Osteoblast (primary cell): ENCODE measurements at regions not wholly inside any gene's neighbourhood (a gene's known extent, or its start where the extent isn't known, plus 50 kb on each side); places are given as distances from the start of the nearest gene placed in this dataset.

Experiments
- DNase-seq: peaks from one replicate; pipeline ENCODE4 v3.0.0; 2011; ENCODE audit warnings: low spot score, mixed read lengths; ENCODE audit not compliant: insufficient read length; ENCODE audit errors: missing footprints
- H2AFZ ChIP-seq: 2 replicates; pipeline ENCODE4 v1.6.0; 2011; ENCODE audit warnings: mild to moderate bottlenecking, low read length
- H3K27ac ChIP-seq: 2 replicates; pipeline ENCODE4 v1.5.1; 2011; ENCODE audit warnings: mild to moderate bottlenecking, low read depth, low read length, moderate library complexity
- H3K27me3 ChIP-seq: 2 replicates; pipeline ENCODE4 v1.6.0; 2012; ENCODE audit warnings: mild to moderate bottlenecking, control low read depth, inconsistent platforms, low read length, moderate library complexity; ENCODE audit not compliant: insufficient read depth
- H3K36me3 ChIP-seq: 2 replicates; pipeline ENCODE4 v1.5.1; 2011; ENCODE audit warnings: mild to moderate bottlenecking, low read length, control low read depth, moderate library complexity; ENCODE audit not compliant: insufficient read depth
- H3K4me1 ChIP-seq: 2 replicates; pipeline ENCODE4 v1.5.1; 2011; ENCODE audit warnings: mild to moderate bottlenecking, low read length, control low read depth, moderate library complexity; ENCODE audit not compliant: insufficient read depth
- H3K4me2 ChIP-seq: 2 replicates; pipeline ENCODE4 v1.6.0; 2011; ENCODE audit warnings: mild to moderate bottlenecking, low read length; ENCODE audit not compliant: insufficient read depth
- H3K4me3 ChIP-seq: fragments of 200-600 bp; sonication (generic); 3 replicates; pipeline ENCODE4 v1.5.1; 2012; ENCODE audit warnings: mild to moderate bottlenecking, low read length, inconsistent platforms; ENCODE audit not compliant: insufficient read depth
- H3K79me2 ChIP-seq: 2 replicates; pipeline ENCODE4 v1.6.0; 2012; ENCODE audit warnings: mild to moderate bottlenecking, low read length, control low read depth, inconsistent platforms; ENCODE audit not compliant: insufficient read depth
- H3K9me3 ChIP-seq: 2 replicates; pipeline ENCODE4 v1.5.1; 2011; ENCODE audit warnings: low read depth, low read length, control low read depth
- H4K20me1 ChIP-seq: 2 replicates; pipeline ENCODE4 v1.6.0; 2012; ENCODE audit warnings: mild to moderate bottlenecking, low read length, control low read depth; ENCODE audit not compliant: insufficient read depth
- TF ChIP-seq, protein P1 (sequence below): IDR thresholded peaks from 2 replicates; pipeline ENCODE4 v1.5.1; 2011; ENCODE audit warnings: mild to moderate bottlenecking, low read depth, low read length, moderate library complexity; ENCODE audit errors: extremely low read depth

GRCh38 chr6:10101551-10102252 lies 313.2 kb downstream of the TFAP2A start:
- TF ChIP-seq, protein P1, sequence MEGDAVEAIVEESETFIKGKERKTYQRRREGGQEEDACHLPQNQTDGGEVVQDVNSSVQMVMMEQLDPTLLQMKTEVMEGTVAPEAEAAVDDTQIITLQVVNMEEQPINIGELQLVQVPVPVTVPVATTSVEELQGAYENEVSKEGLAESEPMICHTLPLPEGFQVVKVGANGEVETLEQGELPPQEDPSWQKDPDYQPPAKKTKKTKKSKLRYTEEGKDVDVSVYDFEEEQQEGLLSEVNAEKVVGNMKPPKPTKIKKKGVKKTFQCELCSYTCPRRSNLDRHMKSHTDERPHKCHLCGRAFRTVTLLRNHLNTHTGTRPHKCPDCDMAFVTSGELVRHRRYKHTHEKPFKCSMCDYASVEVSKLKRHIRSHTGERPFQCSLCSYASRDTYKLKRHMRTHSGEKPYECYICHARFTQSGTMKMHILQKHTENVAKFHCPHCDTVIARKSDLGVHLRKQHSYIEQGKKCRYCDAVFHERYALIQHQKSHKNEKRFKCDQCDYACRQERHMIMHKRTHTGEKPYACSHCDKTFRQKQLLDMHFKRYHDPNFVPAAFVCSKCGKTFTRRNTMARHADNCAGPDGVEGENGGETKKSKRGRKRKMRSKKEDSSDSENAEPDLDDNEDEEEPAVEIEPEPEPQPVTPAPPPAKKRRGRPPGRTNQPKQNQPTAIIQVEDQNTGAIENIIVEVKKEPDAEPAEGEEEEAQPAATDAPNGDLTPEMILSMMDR: no peak

GRCh38 chr6:10099529-10100140 lies 315.2 kb downstream of the TFAP2A start:
- no peaks in the 10 kb centered on the region for H3K36me3 ChIP-seq
- no peaks in the 10 kb centered on the region for H3K79me2 ChIP-seq
- H3K4me3 ChIP-seq: no peak overlapping the region
- H3K4me1 ChIP-seq: no peaks in the 10 kb centered on the region
- H2AFZ ChIP-seq: no peak overlapping the region
- no peaks in the 10 kb centered on the region for H3K27me3 ChIP-seq
- H3K27ac ChIP-seq: no peak overlapping the region
- TF ChIP-seq, protein P1: no peak
- no peak overlapping the region for H3K4me2 ChIP-seq
- H4K20me1 ChIP-seq: no peaks in the 10 kb centered on the region
- DNase-seq: no peak
- H3K9me3 ChIP-seq: peaks cover 4% of the 10 kb centered on the region

More at GRCh38 chr6:10101551-10102252, 313.2 kb downstream of the TFAP2A start:
- DNase-seq: no peak
- no peaks in the 10 kb centered on the region for H3K79me2 ChIP-seq
- no peaks in the 10 kb centered on the region for H3K9me3 ChIP-seq
- H3K36me3 ChIP-seq: no peaks in the 10 kb centered on the region
- H3K27ac ChIP-seq: no peak overlapping the region
- H3K4me1 ChIP-seq: no peaks in the 10 kb centered on the region
- no peaks in the 10 kb centered on the region for H3K27me3 ChIP-seq
- no peak overlapping the region for H3K4me2 ChIP-seq
- no peaks in the 10 kb centered on the region for H4K20me1 ChIP-seq
- no peak overlapping the region for H3K4me3 ChIP-seq
- H2AFZ ChIP-seq: no peak overlapping the region

DNA sequence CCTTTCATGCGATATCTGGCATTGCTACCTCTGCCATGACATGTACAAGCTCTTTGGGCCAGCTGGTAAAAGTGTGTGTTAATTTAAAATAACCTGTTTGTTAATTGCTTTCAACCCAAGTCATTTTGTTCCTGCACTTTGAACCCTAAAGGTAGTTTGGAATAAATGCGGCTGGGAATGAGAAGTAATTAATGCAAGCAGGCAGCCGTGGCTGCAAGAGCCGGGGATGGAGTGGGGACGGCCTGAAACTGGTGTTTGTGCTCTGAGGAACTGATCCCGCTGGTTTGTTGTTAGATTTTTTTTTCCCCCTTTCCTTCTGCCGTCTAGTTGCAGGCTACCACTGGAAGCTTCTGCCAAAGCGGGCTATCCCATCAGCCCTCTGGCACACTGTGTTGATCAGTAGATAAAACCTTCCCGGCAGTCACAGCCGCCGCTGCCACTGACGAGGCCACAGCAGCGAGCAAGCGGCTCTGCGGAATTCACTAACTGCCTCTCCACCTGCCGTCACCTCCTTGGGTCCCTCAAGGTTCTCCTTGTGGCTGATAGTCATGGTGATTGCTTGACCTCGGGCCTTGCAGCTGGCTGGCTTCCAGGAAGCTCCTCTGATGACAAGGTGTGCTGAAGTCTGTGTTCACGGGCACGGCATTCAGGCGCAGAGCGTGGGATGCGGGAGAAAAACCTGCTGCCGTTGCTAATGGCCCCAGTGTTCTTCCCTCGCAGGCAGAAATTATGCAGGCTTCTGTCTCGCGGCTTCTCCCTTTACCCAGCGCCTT lies 315.9 kb downstream of the TFAP2A start:
- no peak overlapping the region for H3K27ac ChIP-seq
- H4K20me1 ChIP-seq: no peaks in the 10 kb centered on the region
- no peaks in the 10 kb centered on the region for H3K4me1 ChIP-seq
- H3K4me2 ChIP-seq: no peak overlapping the region
- H3K4me3 ChIP-seq: no peak overlapping the region
- H3K79me2 ChIP-seq: no peaks in the 10 kb centered on the region
- no peaks in the 10 kb centered on the region for H3K27me3 ChIP-seq
- no peaks in the 10 kb centered on the region for H3K36me3 ChIP-seq
- TF ChIP-seq, protein P1: no peak
- DNase-seq: no peak
- H2AFZ ChIP-seq: no peak overlapping the region
- H3K9me3 ChIP-seq: peaks cover 4% of the 10 kb centered on the region

DNA sequence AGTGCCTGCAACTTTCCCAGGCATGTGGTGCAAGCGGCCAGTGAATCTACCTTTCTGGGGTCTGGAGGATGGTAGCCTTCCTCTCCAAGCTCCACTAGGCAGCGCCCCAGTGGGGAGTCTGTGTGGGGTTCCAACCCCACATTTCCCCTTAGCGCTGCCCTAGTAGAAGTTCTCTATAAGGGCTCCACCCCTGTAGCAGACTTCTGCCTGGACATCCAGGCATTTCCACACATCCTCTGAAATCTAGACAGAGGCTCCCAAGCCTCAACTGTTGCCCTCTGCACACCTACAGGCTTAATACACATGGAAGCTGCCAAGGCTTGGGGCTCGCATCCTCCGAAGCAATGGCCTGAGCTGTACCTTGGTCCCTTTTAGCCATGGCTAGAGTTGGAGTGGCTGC lies 321.6 kb downstream of the TFAP2A start:
- H3K27me3 ChIP-seq: no peaks in the 10 kb centered on the region
- H4K20me1 ChIP-seq: no peaks in the 10 kb centered on the region
- no peak overlapping the region for H3K27ac ChIP-seq
- H3K79me2 ChIP-seq: no peaks in the 10 kb centered on the region
- H3K9me3 ChIP-seq: peaks cover 4% of the 10 kb centered on the region
- H3K4me1 ChIP-seq: no peaks in the 10 kb centered on the region
- no peak for DNase-seq
- H2AFZ ChIP-seq: no peak overlapping the region
- H3K4me2 ChIP-seq: no peak overlapping the region
- no peak overlapping the region for H3K4me3 ChIP-seq
- no peaks in the 10 kb centered on the region for H3K36me3 ChIP-seq
- TF ChIP-seq, protein P1: no peak
